SJCRH30 (cell line): ENCODE measurements at regions not wholly inside any gene's neighbourhood (a gene's known extent, or its start where the extent isn't known, plus 50 kb on each side); places are given as distances from the start of the nearest gene placed in this dataset.

Source experiments
- DNase-seq, 2 experiments: peaks; one replicate each; pipeline ENCODE4 v3.0.0-alpha.2; 2015 to 2020
- H3K27ac ChIP-seq: fragments of 250-450 bp; sonication (Bioruptor Pico); 2 replicates; pipeline ENCODE4 v1.5.1; 2020; ENCODE audit warnings: mild to moderate bottlenecking, moderate library complexity
- H3K27me3 ChIP-seq: fragments of 250-450 bp; sonication (Bioruptor Pico); 2 replicates; pipeline ENCODE4 v1.5.1; 2020; ENCODE audit warnings: mild to moderate bottlenecking, moderate library complexity
- H3K36me3 ChIP-seq: fragments of 250-450 bp; sonication (Bioruptor Pico); 2 replicates; pipeline ENCODE4 v1.5.1; 2020; ENCODE audit warnings: mild to moderate bottlenecking, moderate library complexity
- H3K4me1 ChIP-seq: fragments of 250-450 bp; sonication (Bioruptor Pico); 2 replicates; pipeline ENCODE4 v1.5.1; 2020; ENCODE audit warnings: mild to moderate bottlenecking, moderate library complexity
- H3K4me3 ChIP-seq: fragments of 250-450 bp; sonication (Bioruptor Pico); 2 replicates; pipeline ENCODE4 v1.5.1; 2020; ENCODE audit warnings: mild to moderate bottlenecking, moderate library complexity
- H3K9me3 ChIP-seq: fragments of 250-450 bp; sonication (Bioruptor Pico); replicated peaks from 2 replicates; pipeline ENCODE4 v1.5.1; 2020; ENCODE audit warnings: mild to moderate bottlenecking, moderate library complexity

- no peaks in the 10 kb centered on the region for H3K9me3 ChIP-seq
- peaks cover 18% of the 10 kb centered on the region for H3K4me1 ChIP-seq
- H3K27ac ChIP-seq, result no peak overlapping the region
- H3K27me3 ChIP-seq, result no peaks in the 10 kb centered on the region
- H3K36me3 ChIP-seq, result no peaks in the 10 kb centered on the region
- no peak overlapping the region for H3K4me3 ChIP-seq
- peak in 1 of 2 experiments; percentile 17 for DNase-seq
Measured at GRCh38 chr12:76706101-76706500, 57.8 kb upstream of the ZDHHC17 start.

- H3K27me3 ChIP-seq, result no peaks in the 10 kb centered on the region
- no peak for DNase-seq
- H3K27ac ChIP-seq, result no peak overlapping the region
- no peaks in the 10 kb centered on the region for H3K36me3 ChIP-seq
- no peaks in the 10 kb centered on the region for H3K9me3 ChIP-seq
- peaks cover 18% of the 10 kb centered on the region for H3K4me1 ChIP-seq
- H3K4me3 ChIP-seq, result no peak overlapping the region
Measured at GRCh38 chr12:76706761-76707160, 57.2 kb upstream of the ZDHHC17 start.

DNA sequence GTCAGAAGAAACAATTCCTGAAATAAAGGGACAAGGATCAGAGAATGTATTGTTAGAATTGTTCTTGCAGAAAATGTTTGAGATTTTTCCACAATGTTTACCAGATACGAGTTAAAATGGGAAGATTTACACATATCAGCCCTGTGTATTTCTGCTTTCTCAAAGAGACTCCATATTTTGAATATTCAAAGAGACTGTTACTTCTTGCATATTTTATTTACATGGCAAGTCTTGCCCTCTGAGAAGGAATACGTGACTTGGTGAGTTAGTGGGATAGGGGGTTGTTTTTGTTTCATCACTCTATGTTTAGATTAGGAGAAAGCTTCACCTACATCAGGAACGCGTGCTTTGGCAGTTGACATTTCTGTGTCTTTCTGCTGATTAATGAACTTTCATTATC lies 56.1 kb upstream of the ZDHHC17 start:
- Histone ChIP-seq H3K36me3 (no peaks in the 10 kb centered on the region), H3K27ac (no peak overlapping the region; the same call in 1 of the 2 replicates), H3K4me3 (no peak overlapping the region), H3K9me3 (no peaks in the 10 kb centered on the region), H3K4me1 (peaks cover 19% of the 10 kb centered on the region), H3K27me3 (no peaks in the 10 kb centered on the region)
- DNase-seq, result no peak

DNA sequence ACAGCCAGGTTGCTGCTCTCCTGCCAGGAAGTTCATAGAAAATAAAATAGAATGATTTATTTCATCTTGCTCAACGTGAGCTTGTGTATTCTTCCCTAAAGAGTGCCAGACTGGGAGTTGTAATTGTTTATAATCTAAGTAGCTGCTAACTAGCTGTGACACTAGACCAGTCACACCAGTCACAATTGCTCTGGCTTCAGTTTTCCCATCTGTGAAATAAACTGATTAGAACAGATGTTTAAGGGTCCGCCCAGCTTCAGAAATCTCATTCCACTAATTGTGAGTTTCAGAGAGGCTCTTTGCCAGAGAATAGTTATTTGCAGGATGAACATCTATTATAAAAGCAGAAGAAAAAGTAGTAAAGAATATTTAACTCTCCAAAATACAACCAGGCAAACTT lies 55.6 kb upstream of the ZDHHC17 start:
- Histone ChIP-seq H3K9me3 (no peaks in the 10 kb centered on the region), H3K4me1 (peaks cover 20% of the 10 kb centered on the region), H3K36me3 (no peaks in the 10 kb centered on the region), H3K4me3 (no peak overlapping the region), H3K27ac (peak overlapping the region; percentile 8; the same call in 1 of the 2 replicates), H3K27me3 (no peaks in the 10 kb centered on the region)
- DNase-seq, result peak in 1 of 2 experiments; percentile 61

- H3K27me3 ChIP-seq, result no peaks in the 10 kb centered on the region
- no peaks in the 10 kb centered on the region for H3K9me3 ChIP-seq
- no peaks in the 10 kb centered on the region for H3K36me3 ChIP-seq
- peaks cover 20% of the 10 kb centered on the region for H3K4me1 ChIP-seq
- H3K27ac ChIP-seq, result no peak overlapping the region
- no peak for DNase-seq
- no peak overlapping the region for H3K4me3 ChIP-seq
Measured at GRCh38 chr12:76711241-76711640, 52.7 kb upstream of the ZDHHC17 start.

- H3K4me3 ChIP-seq, result no peak overlapping the region
- no peaks in the 10 kb centered on the region for H3K9me3 ChIP-seq
- H3K4me1 ChIP-seq, result peaks cover 7% of the 10 kb centered on the region
- H3K27me3 ChIP-seq, result no peaks in the 10 kb centered on the region
- no peaks in the 10 kb centered on the region for H3K36me3 ChIP-seq
- no peak for DNase-seq
- no peak overlapping the region for H3K27ac ChIP-seq
Measured at GRCh38 chr12:76713130-76713529, 50.8 kb upstream of the ZDHHC17 start.

DNA sequence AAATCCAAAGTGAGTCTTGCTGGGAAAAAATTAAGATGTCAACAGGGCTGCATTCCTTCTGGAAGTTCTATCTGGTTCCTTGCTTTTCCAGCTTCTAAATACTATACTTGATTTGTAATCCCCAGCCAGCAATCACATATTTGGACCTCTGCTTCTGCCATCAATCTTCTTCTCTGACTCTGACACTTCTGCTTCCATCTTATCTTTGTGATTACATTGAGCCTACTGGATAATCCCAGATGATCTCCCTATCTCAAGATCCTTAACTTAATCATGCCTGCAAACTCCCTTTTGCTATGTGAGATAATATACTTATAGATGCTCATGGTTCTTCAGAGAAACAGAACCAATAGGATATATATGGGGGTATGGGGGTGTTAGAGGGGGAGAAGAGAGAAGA lies 49.9 kb upstream of the ZDHHC17 start:
- H3K9me3 ChIP-seq, result no peaks in the 10 kb centered on the region
- peaks cover 2% of the 10 kb centered on the region; the same call in 1 of the 2 replicates for H3K4me1 ChIP-seq
- H3K27me3 ChIP-seq, result no peaks in the 10 kb centered on the region
- no peaks in the 10 kb centered on the region for H3K36me3 ChIP-seq
- no peak overlapping the region for H3K27ac ChIP-seq
- no peak overlapping the region for H3K4me3 ChIP-seq
- no peak for DNase-seq
